ENCODE measurements at regions not wholly inside any gene's neighbourhood (a gene's known extent, or its start where the extent isn't known, plus 50 kb on each side); places are given as distances from the start of the nearest gene placed in this dataset.
"Not testable (repeated sequence)": the region's sequence is repeated elsewhere in the genome, so short reads cannot be mapped to it uniquely, and the experiment has no call there.

GRCh38 chr17:6254036-6254435 is 180.9 kb downstream of the AIPL1 start:
- DNase-seq = no peak

GRCh38 chr17:6251640-6252039 is 181.5 kb downstream of the WSCD1 start:
- DNase-seq = not testable (repeated sequence)

DNA sequence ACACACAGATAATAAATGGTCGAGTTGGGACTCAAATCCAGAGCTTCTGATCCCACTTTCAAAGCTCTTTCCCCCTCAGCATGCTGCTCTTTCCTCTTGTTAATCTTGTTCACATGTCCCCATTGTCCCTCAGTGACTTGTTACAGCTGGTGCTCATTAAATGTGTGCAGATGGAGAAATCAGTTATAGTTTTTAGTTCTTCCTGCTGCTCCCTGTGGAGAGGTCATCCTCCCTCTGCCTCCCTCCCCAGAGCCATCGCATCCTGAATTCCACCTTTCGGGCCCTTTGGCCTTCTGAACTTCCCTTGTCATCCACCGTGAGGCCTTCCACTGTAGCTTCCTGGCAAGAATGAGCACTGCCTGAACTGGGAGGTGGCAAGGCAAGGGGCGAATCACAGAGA is 179.6 kb downstream of the WSCD1 start:
- DNase-seq = no peak

- DNase-seq = no peak
These were observed 177.9 kb downstream of the WSCD1 start for GRCh38 chr17:6248061-6248460.

DNA sequence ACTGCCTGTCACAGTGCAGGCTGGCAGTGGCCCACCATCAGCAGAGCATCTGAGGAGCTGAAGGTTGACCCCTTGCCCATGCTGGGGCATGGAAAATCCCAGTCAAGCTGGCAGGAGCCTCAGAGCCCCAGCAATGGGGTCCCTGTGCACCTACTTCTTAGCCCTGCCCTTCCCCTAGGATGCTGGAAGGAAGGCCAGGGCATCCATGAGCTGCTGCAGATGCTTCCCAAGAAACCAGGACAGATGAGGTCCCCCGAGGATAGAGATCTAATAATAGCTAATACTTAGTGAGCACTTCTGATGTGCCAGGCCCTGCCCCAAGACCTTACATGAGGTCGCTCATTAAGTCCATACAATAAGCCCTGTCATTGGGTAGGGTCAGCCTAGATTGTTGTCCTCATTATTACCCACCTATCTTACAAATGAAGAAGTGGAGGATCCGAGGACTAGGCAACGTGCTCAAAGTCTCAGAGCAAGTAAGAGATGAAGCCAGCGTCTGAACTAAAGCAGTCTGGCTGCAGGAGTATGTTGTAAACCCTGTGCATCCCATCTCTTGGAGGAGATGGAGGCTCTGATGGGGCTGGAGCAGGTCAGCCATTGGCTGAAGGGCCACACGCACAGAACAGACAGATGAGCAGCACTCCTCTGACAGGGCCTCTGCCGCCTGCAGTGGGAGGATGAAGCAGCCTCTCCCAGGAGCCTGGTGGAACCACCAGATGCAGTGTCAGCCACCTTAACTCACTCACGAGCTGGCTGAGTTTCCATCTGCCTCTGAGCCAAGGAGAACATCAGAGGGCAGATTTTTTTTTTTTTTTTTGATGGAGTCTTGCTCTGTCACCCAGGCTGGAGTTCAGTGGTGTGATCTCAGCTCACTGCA is 175.4 kb downstream of the WSCD1 start:
- DNase-seq = no peak

DNA sequence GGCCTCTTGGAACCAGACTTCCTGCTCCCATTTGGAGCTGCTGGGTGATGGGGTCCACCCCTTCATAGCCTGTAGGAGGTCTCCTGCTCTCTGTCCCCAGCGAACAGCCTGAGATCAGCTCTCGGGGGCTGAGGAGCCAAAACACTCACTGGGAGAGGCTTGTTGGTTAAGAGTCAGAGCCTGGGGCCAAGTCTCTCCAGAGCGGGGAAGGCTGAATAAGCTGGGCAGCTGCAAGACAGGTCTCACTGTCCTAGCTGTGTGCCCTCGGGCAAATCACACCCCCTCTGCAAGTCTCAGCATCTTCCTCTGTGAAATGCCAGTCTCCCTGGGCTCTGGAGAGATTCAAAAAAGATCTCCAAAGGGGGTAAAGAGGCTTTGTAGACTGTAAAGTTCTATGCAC is 174.6 kb downstream of the WSCD1 start:
- no peak for DNase-seq

DNA sequence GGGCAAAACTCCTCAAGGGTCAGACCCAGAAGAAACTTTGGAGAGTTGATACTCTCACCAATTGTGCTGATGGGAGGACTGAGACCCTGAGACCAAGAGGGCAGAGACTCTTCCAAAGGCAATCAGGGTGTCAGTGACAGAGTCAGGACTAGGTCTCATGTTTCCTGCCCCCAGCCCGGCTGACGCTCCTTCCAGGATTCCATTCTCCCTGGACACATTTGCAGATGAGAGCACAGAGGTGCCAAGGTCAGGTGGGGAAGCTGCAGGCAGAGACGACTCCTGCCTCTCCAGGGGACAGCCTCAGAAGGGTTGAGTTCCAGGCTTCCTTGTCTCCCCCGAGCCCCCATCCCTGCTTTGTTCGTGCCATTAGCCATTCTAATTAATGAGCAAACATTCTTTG is 174.1 kb downstream of the WSCD1 start:
- no peak for DNase-seq

DNA sequence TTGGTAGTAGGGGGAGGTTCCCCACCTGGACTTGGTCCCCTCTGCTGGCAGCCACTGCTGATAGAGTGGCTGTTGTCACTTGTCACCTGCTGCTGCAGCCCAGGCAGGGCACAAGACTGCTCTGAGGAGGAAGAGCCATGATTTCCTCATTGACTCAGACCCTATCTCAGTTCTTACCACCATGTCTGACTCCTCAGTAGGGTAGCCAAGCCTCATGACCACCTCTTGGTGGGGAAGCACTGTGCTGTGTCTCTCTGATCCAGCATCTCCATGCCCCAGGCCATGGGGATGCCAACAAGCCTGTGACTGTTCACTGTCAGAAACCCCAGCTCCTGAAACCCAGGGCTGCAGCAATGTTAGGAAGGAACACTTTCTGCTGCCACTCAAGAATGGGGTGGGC is 173.0 kb downstream of the WSCD1 start:
- no peak for DNase-seq

DNA sequence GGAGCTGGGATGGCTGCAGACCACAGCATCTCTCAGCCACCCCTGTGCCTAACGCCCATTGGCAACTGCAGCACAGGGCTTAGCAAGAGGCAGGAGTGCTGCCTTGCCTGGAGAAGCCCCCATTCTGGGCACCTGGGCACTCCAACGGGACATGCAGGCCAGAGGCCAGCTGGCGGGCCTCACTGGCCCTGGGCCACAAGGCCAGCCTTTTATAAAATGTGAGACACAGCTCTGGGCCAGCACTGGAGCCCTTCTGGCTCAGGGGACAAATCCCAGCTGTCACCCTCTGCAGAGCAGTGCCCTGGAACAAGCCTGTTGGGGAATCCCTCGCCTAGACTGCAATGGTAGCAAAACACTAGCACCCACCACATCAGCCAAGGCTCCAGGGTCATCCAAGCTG is 171.8 kb downstream of the WSCD1 start:
- no peak for DNase-seq

- no peak for DNase-seq
These were observed 171.2 kb downstream of the WSCD1 start for GRCh38 chr17:6241381-6241780.

GRCh38 chr17:6240601-6241000 is 170.4 kb downstream of the WSCD1 start:
- DNase-seq = no peak

- DNase-seq = no peak
These were observed 169.8 kb downstream of the WSCD1 start for GRCh38 chr17:6240001-6240400.

DNA sequence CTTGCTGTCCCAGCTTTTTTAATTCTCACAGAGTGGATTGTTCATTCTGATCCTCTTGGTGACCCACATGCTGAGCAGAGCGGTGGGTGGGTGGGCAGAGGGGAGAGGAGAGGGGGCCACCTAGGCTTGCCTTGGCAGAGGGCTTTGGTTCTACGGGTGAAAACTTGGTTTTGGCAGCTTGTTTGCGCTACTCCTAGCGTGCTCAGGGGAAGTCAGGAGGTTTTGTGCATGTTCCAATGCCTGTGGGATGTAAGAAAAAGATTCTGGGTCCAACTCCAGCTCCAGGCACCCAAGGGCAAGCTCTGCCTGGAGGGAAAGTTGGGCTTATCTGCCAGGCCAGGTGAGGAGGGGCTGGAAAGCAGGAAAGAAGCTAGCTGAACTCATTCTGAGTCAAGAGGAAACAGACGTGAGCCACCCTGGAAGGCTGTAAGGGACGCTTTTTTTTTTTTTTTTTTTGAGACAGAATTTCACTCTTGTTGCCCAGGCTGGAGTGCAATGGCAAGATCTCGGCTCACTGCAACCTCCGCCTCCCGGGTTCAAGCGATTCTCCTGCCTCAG is 169.1 kb downstream of the WSCD1 start:
- DNase-seq = no peak

DNA sequence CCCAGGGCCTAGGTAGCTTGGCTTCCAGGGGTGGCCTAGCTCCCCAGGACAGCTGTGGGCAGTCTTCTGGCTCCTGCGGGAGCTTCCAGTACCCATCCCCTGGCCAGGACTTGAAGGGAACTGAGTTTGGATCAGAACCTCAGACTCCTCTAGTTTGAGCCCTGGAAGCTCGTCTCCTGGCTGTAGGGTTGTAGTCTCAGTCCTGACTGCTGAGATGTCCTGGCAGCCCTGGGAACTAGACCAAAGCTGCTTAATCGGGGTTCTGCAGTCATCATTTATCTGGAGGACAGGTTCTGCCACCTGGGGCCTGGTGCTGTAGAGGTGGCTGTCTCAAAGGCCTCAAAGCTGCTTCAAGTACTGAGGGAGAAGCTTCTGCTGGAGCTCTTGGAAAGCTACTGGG is 163.7 kb downstream of the WSCD1 start:
- DNase-seq = no peak

DNA sequence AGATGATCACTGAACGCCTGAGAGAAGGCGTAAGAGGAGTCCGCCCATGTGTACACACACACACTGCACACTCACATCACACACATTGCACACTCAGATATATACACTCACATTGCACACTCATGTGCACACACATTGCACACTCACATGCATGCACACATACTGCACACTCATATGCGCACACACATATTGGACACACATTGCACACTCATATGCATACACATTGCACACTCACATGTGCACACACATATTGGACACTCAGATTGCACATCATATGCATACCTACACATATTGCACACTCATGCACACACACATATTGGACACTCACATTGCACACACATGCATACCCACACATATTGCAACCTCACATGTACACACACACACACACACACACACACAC is 163.2 kb downstream of the WSCD1 start:
- DNase-seq = no peak

DNA sequence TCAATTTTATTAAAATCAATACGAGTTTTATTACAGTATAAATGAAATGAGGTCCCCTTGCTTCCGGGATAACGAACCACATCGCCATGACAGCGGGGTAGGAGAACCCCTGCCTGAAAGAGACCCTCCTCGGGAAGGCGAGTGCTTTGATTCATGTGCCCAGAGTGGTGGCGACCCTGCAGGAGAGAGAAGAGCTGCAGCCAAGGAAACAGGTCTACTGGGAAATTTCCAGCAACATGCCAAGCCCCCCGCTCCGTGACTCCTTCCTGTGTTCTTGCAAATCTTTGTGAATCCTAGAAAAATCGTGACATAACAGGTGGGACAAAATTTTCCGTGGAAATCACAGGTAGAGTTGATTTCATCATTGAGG is 162.5 kb downstream of the WSCD1 start:
- no peak for DNase-seq

- DNase-seq = peak; percentile 9
These were observed 161.9 kb downstream of the WSCD1 start for GRCh38 chr17:6231886-6232731.

DNA sequence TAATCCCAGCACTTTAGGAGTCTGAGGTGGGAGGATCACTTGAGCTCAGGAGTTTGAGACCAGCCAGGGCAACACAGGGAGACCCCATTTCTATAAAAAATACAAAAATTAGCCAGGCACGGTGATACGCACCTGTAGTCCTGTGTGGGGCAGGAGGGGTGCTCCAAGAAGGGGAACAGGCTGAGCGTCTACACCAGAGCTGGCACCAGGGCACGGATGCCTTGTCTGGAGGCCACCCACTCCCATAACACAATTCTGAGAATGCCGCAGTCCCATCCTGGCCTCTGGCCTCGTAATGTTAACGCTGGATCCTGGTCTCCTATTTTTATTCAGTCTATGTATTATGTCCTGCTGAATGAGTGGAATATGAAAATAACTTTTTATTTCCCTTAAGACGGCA is 161.3 kb downstream of the WSCD1 start:
- no peak for DNase-seq

DNA sequence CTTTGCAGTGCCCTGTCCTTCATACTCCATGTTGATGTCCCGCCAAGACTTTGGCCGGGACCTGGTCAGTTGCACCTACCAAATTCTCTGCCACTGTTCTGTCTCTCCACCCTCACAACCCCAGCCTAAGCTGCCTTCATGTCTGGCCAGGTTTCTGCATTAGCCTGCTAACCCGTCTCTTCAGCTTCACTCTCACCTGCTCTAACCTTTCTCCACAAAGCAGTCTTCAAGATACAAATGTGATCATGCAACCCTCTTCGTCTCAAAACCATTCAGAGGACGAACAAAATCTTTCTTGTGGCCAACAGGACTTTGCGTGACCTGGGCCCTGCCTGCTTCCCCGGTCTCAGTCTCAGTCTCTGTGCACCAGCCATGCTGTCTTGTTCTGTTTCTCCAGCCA is 148.2 kb downstream of the WSCD1 start:
- DNase-seq = no peak

DNA sequence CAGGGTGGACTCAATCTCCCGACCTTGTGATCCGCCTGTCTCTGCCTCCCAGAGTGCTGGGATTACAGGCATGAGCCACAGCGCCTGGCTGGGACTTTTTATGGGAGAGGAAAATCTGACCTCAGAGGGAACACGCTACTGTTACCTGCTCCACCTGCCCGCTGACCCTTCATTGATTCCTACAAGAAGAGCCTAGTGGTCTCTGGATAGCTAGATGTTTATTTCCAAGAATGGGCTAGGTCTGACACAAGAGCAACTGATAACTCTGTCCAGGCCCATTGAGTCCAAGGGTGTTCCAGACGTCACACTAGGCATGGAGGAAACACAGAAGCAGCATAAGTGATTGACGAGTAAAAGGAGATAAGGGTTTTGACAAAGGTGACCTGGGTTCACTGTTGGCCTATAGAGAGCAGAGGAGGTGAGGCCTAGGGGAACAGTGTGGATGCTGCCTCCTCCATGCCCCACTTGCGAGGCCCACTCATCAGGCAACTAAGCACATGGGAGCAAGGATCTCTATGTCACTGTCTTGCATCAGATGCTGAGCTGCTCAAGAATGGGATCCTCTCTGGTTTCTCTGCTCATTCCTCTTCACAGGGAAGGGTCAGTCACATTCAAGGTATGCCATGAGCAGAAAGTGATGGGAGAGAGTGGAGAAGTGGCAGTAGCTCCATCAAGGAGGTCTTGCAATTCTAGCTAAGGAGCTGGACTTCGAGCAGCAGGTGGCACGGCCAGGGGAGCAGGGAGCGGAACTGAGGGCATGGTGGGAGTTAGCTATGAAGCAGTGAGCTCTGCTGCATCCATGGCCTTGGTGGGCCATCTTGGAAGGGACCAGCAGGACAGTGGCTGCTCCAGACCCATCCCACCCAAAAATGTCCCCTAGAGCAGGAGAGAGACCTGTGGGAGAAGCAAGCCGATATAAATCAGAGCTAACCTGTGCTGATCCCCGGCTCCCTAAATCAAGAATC is 145.2 kb downstream of the WSCD1 start:
- DNase-seq = no peak

- no peak for DNase-seq
These were observed 143.7 kb downstream of the WSCD1 start for GRCh38 chr17:6213859-6214258.

GRCh38 chr17:6212766-6213165 is 142.6 kb downstream of the WSCD1 start:
- DNase-seq = no peak

- no peak for DNase-seq
These were observed 139.7 kb downstream of the WSCD1 start for GRCh38 chr17:6209829-6210228.
